HG02885 (cell line): ENCODE measurements at regions not wholly inside any gene's neighbourhood (a gene's known extent, or its start where the extent isn't known, plus 50 kb on each side); places are given as distances from the start of the nearest gene placed in this dataset.
"Not testable (repeated sequence)": the region's sequence is repeated elsewhere in the genome, so short reads cannot be mapped to it uniquely, and the experiment has no call there.

Experiments used
- ATAC-seq: cut with Tn5 transposase; IDR thresholded peaks from one replicate; pipeline ENCODE4 v1.9.1; 2021; ENCODE audit warnings: mild to moderate bottlenecking; ENCODE audit not compliant: unreplicated experiment, poor library complexity

GRCh38 chr6:165769884-165770283 lies 106.8 kb upstream of the PDE10A start:
- ATAC-seq = no peak

- ATAC-seq = no peak
Observed at GRCh38 chr6:165769401-165769800, 106.4 kb upstream of the PDE10A start.

DNA sequence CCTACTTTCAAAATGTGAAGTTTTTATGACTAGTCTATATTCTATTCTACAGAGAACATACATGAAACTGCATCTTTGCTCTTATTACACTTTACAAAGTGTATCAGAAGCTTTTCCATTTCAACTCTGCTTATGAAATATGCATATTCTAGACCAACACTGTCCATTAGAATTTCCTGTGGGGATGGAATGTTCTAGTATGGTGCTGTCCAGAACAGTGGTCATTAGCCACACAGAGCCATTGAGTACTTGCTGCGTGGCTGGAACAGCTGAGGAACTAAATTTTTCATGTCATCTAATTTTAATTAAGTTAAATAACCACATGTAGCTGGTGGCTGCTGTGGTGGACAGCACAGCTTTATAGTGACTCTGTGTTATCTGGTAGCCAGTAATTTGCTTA lies 105.9 kb upstream of the PDE10A start:
- ATAC-seq = no peak

- ATAC-seq = no peak
Observed at GRCh38 chr6:165767228-165767627, 104.2 kb upstream of the PDE10A start.

- no peak for ATAC-seq
Observed at GRCh38 chr6:165766457-165766856, 103.4 kb upstream of the PDE10A start.

GRCh38 chr6:165766026-165766425 lies 103.0 kb upstream of the PDE10A start:
- ATAC-seq = no peak

DNA sequence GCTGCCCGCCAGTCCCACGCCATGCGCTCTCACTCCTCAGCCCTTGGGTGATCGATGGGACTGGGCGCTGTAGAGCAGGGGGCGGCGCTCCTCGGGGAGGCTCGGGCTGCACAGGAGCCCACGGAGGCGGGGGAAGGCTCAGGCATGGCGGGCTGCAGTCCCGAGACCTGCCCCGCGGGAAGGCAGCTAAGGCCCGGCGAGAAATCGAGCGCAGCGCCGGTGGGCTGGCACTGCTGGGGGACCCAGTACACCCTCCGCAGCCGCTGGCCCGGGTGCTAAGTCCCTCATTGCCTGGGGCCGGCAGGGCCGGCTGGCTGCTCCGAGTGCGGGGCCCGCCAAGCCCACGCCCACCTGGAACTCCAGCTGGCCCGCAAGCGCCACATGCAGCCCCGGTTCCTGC lies 102.2 kb upstream of the PDE10A start:
- ATAC-seq = not testable (repeated sequence)

GRCh38 chr6:165762876-165763275 lies 99.8 kb upstream of the PDE10A start:
- no peak for ATAC-seq

DNA sequence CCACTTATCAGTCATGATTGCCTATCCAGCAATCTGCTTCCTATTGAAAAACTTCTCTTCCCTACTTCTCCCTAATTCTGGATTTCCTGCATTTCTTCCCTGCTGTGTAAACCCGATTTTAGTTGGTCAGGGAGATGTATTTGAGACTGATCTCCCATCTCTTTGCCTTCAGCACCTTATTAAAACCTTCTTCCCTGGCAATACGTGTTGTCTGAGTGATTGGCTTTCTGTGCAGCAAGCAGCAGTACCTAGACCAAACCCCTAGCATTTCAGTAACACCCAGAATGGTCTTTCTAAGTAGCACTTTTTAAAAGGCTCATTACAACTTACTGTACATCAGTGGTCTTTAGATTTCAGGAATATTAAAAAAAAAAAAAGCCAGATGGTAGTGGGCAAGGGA lies 99.1 kb upstream of the PDE10A start:
- no peak for ATAC-seq

GRCh38 chr6:165760803-165761185 lies 97.8 kb upstream of the PDE10A start:
- no peak for ATAC-seq

DNA sequence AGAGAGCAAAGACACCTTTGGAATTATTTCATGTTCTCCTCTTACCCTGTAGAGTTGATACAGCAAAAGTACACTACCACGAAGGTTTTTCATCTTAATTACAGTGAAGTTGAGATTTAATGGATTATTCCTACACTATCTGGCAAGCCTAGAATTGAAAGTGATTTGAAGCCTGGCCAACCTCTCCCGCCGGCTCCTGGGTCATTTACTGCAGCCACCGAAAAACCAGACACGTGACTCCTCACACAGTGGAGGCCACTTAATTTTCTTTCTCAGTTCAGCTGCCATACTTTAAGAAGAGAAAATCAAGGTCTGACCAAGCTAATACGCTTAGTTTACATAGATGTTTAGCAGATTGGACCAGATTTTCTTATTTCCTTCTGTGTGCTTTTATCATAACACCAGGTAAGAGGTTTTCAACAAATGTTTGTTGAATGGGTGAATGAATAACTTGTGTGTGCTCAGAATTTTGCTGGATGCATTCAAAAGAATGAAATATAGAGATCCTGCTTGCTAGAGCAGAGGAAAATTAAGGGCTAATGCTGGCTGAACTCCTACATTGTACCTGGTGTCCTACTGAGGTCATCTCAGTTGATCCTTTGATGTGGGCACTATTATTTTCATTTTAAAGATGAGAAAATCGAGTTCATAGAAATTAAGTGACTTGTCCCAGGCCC lies 97.2 kb upstream of the PDE10A start:
- no peak for ATAC-seq

DNA sequence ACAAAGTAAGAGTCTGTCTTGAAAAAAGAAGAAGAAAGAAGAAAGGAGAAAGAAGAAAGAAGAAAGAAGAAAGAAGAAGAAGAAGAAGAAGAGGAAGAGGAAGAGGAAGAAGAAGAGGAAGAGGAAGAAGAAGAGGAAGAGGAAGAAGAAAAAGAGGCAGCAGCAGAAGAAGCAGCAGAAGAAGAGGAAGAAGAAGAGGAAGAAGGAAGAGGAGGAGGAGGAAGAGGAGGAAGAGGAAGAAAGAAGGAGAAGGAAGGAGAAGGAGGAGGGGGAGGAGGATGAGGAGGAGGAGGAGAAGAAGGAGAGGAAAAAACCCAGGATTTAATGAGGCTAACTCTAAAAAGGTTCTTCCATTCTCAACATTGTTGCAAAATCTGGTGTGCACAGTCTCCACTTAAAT lies 95.4 kb upstream of the PDE10A start:
- no peak for ATAC-seq

DNA sequence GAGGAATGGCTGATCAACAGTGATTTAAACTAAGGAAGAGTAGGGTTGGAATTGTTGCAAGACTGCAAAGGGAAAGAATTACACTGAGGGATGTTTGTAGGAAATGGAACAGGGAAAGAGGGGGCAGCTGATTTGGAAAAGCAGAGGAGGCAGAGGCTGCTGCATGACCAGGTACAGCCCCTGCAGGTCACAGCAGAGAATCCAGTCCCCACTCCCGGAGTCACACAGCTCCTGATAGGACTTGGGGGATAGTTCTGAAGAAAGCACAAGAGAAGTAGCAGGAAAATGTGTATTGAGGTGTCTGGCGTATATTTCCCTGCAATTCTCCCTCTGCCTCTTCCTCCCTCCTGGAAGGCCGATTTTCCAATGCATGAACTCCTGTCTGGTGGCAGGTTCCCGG lies 92.5 kb upstream of the PDE10A start:
- no peak for ATAC-seq

- no peak for ATAC-seq
Observed at GRCh38 chr6:165753506-165753905, 90.5 kb upstream of the PDE10A start.

- ATAC-seq = no peak
Observed at GRCh38 chr6:165752451-165752850, 89.4 kb upstream of the PDE10A start.

DNA sequence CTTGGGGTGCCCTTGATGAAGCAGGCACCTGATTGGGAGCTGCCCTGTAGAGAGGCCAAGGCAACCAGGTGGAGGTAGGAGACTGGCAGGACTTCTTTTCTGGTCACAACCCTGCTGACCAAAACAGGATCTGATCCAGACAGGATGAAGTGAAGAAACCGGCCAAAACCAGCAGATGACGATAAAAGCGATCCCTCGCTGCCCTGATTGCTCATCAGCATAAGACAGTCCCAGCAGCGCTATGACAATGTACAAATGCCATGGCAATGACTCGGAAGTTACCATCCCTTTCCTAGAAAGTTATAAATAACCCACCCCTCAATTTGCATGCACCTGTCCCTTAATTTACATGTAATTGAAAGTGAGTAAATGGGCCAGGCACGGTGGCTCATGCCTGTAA lies 88.4 kb upstream of the PDE10A start:
- no peak for ATAC-seq

DNA sequence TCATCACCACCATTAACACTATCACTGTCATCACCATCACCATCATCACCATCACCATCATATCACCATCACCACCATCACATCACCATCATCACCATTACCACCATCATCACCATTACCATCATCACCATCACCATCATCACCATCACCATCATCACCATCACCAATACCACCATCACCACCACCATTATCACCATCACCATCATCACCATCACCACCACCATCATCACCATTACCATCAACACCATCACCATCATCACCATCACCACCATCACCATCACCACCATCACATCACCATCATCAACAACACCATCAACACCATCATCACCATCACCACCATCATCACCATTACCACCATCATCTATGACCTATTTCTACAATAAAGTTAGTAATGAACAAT lies 86.1 kb upstream of the PDE10A start:
- ATAC-seq = no peak

GRCh38 chr6:165748390-165748789 lies 85.3 kb upstream of the PDE10A start:
- ATAC-seq = no peak

DNA sequence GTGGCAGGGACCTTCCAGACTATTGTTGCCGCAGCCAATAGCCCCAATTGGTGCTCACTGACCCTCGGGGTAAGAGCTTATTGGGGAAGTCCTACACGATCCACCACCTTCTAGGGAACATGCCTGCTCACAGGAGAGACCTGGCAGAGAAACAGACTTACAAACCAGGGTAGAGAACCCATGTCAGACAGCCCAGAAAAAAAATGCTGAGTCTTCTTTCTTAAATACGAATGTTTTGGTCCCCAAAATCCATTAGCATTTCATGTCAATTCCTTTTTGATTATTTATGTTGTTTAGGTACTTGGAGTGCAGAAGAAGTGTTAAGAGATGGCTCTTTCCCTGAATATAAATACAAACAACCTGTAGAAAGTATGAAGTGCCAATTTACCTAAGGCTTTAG lies 84.9 kb upstream of the PDE10A start:
- ATAC-seq = no peak

GRCh38 chr6:165746331-165746730 lies 83.3 kb upstream of the PDE10A start:
- no peak for ATAC-seq

GRCh38 chr6:165745492-165745891 lies 82.5 kb upstream of the PDE10A start:
- no peak for ATAC-seq

- ATAC-seq = no peak
Observed at GRCh38 chr6:165744555-165745228, 81.7 kb upstream of the PDE10A start.
